Ovary (tissue), 7 donors: ENCODE measurements at regions not wholly inside any gene's neighbourhood (a gene's known extent, or its start where the extent isn't known, plus 50 kb on each side); places are given as distances from the start of the nearest gene placed in this dataset.
"Not testable (repeated sequence)": the region's sequence is repeated elsewhere in the genome, so short reads cannot be mapped to it uniquely, and the experiment has no call there.

Experiments
- DNase-seq, 5 donors: peaks; one replicate each; pipeline ENCODE4 v3.0.0-alpha.2; 2019 to 2020
- H3K27ac ChIP-seq, 2 donors: fragments of 200-600 bp; one replicate each; pipeline versions ENCODE4 v1.5.1 to v1.8.0; 2019 to 2022
- H3K27me3 ChIP-seq: fragments of 200-600 bp; one replicate; pipeline ENCODE4 v1.8.0; 2022
- H3K36me3 ChIP-seq: fragments of 200-600 bp; sonication (generic); one replicate; pipeline ENCODE4 v1.5.1; 2019
- H3K4me1 ChIP-seq: one replicate; pipeline ENCODE4 v1.8.1; 2013; ENCODE audit warnings: mild to moderate bottlenecking, moderate library complexity; ENCODE audit not compliant: insufficient read depth
- H3K4me3 ChIP-seq: fragments of 200-600 bp; sonication (generic); one replicate; pipeline ENCODE4 v1.5.1; 2017
- H3K9me3 ChIP-seq, 2 donors: fragments of 200-600 bp in 1 of 2; sonication (generic) in 1 of 2; one replicate each; pipeline versions ENCODE4 v1.5.1 to v1.8.1; 2013 to 2019; ENCODE audit warnings: mild to moderate bottlenecking in 1 of 2, moderate library complexity in 1 of 2
- CTCF ChIP-seq, 3 donors: fragments of 450-650 bp in 2 of 3; fragments of 200-600 bp in 1 of 3; IDR thresholded peaks; one replicate each; pipeline versions ENCODE4 v1.5.1 to v1.8.0; 2016 to 2022; ENCODE audit warnings: antibody characterized with exemption in 3 of 3, mild to moderate bottlenecking in 1 of 3
- EP300 ChIP-seq: sonication (generic); formaldehyde crosslinking; IDR thresholded peaks from one replicate; pipeline ENCODE4 v1.6.1; 2017; ENCODE audit warnings: antibody characterized with exemption
- POLR2A ChIP-seq: fragments of 450-650 bp; IDR thresholded peaks from one replicate; pipeline ENCODE4 v1.6.1; 2017; ENCODE audit warnings: antibody characterized with exemption, mild to moderate bottlenecking, moderate library complexity
- WGBS, 3 donors: extraction: QIAGEN DNeasy Blood & Tissue Kit in 1 of 3; methylation state at CpG; one replicate each; pipeline versions ENCODE4 v1.1.5 to v1.1.7; 2013 to 2017; 5-methylcytosine and 5-hydroxymethylcytosine counted together
- intact Hi-C, 4 donors: fragments of 100-400 bp; cut with DNase I; formaldehyde crosslinking; loops; one replicate each; pipeline versions ENCODE4 v1.11.0 to v1.15.1; 2022 to 2023
- donor health status: DM: no; HTN: no; CAD: no; lungs with moderate emphysema.
- donor health status: DM: no; HTN: no; CAD: no.
- donor health status: Bipolar disorder and iron deficiency.
- donor health status: DM: no; HTN: no; CAD: no.
- donor health status: DM: yes; HTN: yes; CAD: no.

- 46 to 56% (median 51%) methylated on average over 3 of the region's 3 CpGs for WGBS, 3 donors
- TF ChIP-seq CTCF (IDR thresholded peaks at IDR 0.05) (no peak), EP300 (no peak), POLR2A (no peak)
- Histone ChIP-seq H3K9me3 (no peaks in the 10 kb centered on the region), H3K4me1 (no peaks in the 10 kb centered on the region), H3K36me3 (no peaks in the 10 kb centered on the region), H3K4me3 (no peak overlapping the region), H3K27me3 (no peaks in the 10 kb centered on the region), H3K27ac (no peak overlapping the region)
- no peak for DNase-seq
- intact Hi-C loops: no loop called here
Observed at GRCh38 chr3:160098926-160099626, 110.4 kb downstream of the IL12A start.

GRCh38 chr3:160099834-160100233 is 111.2 kb downstream of the IL12A start:
- no peaks in the 10 kb centered on the region for H3K36me3 ChIP-seq
- H3K27me3 ChIP-seq: no peaks in the 10 kb centered on the region
- no peaks in the 10 kb centered on the region for H3K4me1 ChIP-seq
- TF ChIP-seq POLR2A (no peak), EP300 (no peak), CTCF (IDR thresholded peaks at IDR 0.05) (no peak)
- intact Hi-C loops: no loop called here
- no peak overlapping the region for H3K27ac ChIP-seq
- H3K4me3 ChIP-seq: no peak overlapping the region
- DNase-seq: no peak
- 77 to 84% (median 80%) methylated on average over 5 of the region's 5 CpGs for WGBS, 3 donors
- H3K9me3 ChIP-seq: no peaks in the 10 kb centered on the region

GRCh38 chr3:160100610-160101009 is 112.0 kb downstream of the IL12A start:
- Histone ChIP-seq H3K4me1 (no peaks in the 10 kb centered on the region), H3K27ac (no peak overlapping the region), H3K36me3 (no peaks in the 10 kb centered on the region), H3K9me3 (no peaks in the 10 kb centered on the region), H3K27me3 (no peaks in the 10 kb centered on the region), H3K4me3 (no peak overlapping the region)
- no peak for DNase-seq
- 97 to 98% (median 97%) methylated on average over 40 of the region's 40 CpGs for WGBS, 3 donors
- no peak for TF ChIP-seq EP300
- no peak for TF ChIP-seq CTCF (IDR thresholded peaks at IDR 0.05)
- no peak for TF ChIP-seq POLR2A
- intact Hi-C loops: no loop called here

GRCh38 chr3:160102001-160102400 is 113.4 kb downstream of the IL12A start:
- DNase-seq, H3K9me3 ChIP-seq, H3K27ac ChIP-seq, H3K4me3 ChIP-seq, H3K36me3 ChIP-seq, intact Hi-C loops, H3K27me3 ChIP-seq, H3K4me1 ChIP-seq: not testable (repeated sequence)
- 72 to 78% (median 74%) methylated on average over 7 of the region's 7 CpGs for WGBS, 3 donors

- DNase-seq: no peak
- intact Hi-C loops: no loop called here
Observed at GRCh38 chr3:160103397-160103796, 114.8 kb downstream of the IL12A start.

More at GRCh38 chr3:160103397-160103796, 114.8 kb downstream of the IL12A start:
- TF ChIP-seq EP300: no peak
- TF ChIP-seq CTCF (IDR thresholded peaks at IDR 0.05): no peak
- no peak for TF ChIP-seq POLR2A
- no peak overlapping the region for H3K4me3 ChIP-seq
- H3K36me3 ChIP-seq: no peaks in the 10 kb centered on the region
- H3K9me3 ChIP-seq: no peaks in the 10 kb centered on the region
- 94 to 100% (median 96%) methylated on average over 2 of the region's 2 CpGs for WGBS, 3 donors
- no peaks in the 10 kb centered on the region for H3K4me1 ChIP-seq
- no peak overlapping the region for H3K27ac ChIP-seq
- no peaks in the 10 kb centered on the region for H3K27me3 ChIP-seq
